ENCODE measurements at regions not wholly inside any gene's neighbourhood (a gene's known extent, or its start where the extent isn't known, plus 50 kb on each side); places are given as distances from the start of the nearest gene placed in this dataset.
A peak's percentile ranks its signal among the peaks of the same experiment; 100 is the strongest.

- Mint-ChIP-seq H3K36me3 (ENCODE audit: insufficient read depth in 1 of 3, low read depth in 3 of 3) (no peaks in the 10 kb centered on the region), H3K27ac (peak overlapping the region in 1 of 3 experiments; percentile 38; a peak in 1 of 7 replicates), H3K4me3 (no peak overlapping the region), H3K9me3 (no peaks in the 10 kb centered on the region), H3K4me1 (peaks cover 10 to 15% of the 10 kb centered on the region in 2 experiments), H3K27me3 (ENCODE audit: low read depth) (no peaks in the 10 kb centered on the region)
- H3K18ac ChIP-seq (ENCODE audit: insufficient read length, low read depth, low read length) = no peak overlapping the region
- H4K8ac ChIP-seq (replicated peaks; ENCODE audit: insufficient read length, low read depth, low read length) = no peak overlapping the region
- no peak overlapping the region for H2BK120ac ChIP-seq (ENCODE audit: low read depth, low read length, poor library complexity, severe bottlenecking)
- no peak overlapping the region for H3K14ac ChIP-seq (ENCODE audit: insufficient read depth, low read length)
- H3K27me3 ChIP-seq (ENCODE audit: insufficient read depth, low read length) = no peaks in the 10 kb centered on the region
- H4K91ac ChIP-seq (ENCODE audit: insufficient read length, low read depth, low read length) = no peak overlapping the region
- H3K23ac ChIP-seq (ENCODE audit: insufficient read length, low read depth, low read length) = no peak overlapping the region
- H2BK12ac ChIP-seq (ENCODE audit: insufficient read length, low read depth, low read length) = no peak overlapping the region
- H3T11ph ChIP-seq (ENCODE audit: low read length) = no peak overlapping the region
- H3K56ac ChIP-seq (ENCODE audit: insufficient read length, low read depth, low read length) = no peak overlapping the region
- H3K27ac ChIP-seq (ENCODE audit: insufficient read length, low read depth, low read length) = no peak overlapping the region
- no peak overlapping the region for H3K9ac ChIP-seq (ENCODE audit: extremely low read depth, insufficient read length, low read length)
- H4K20me1 ChIP-seq (ENCODE audit: control insufficient read depth, insufficient read depth, insufficient read length) = no peaks in the 10 kb centered on the region
- no peak overlapping the region for H3K4ac ChIP-seq (ENCODE audit: low read depth, low read length)
- H2BK15ac ChIP-seq (ENCODE audit: low read depth, low read length) = no peak overlapping the region
- no peak overlapping the region for H2AFZ ChIP-seq (ENCODE audit: low read length)
- H2AK5ac ChIP-seq (ENCODE audit: insufficient read length, low read length) = no peak overlapping the region
- H3K79me1 ChIP-seq (ENCODE audit: insufficient read depth, low read depth, low read length, poor library complexity, severe bottlenecking) = no peaks in the 10 kb centered on the region
- H2BK5ac ChIP-seq (ENCODE audit: insufficient read length, low read length) = no peak overlapping the region
- H4K5ac ChIP-seq (ENCODE audit: insufficient read length, low read depth, low read length) = no peak overlapping the region
- H3K4me1 ChIP-seq (ENCODE audit: insufficient read depth, low read length) = no peaks in the 10 kb centered on the region
- H3K23me2 ChIP-seq (ENCODE audit: insufficient read length, low read depth, low read length, poor library complexity, severe bottlenecking) = no peaks in the 10 kb centered on the region
- no peak overlapping the region for H3K4me2 ChIP-seq (ENCODE audit: insufficient read depth, insufficient read length, low read length)
- H2BK20ac ChIP-seq (ENCODE audit: low read depth, low read length, poor library complexity, severe bottlenecking) = no peak overlapping the region
- no peaks in the 10 kb centered on the region for H3K9me3 ChIP-seq (ENCODE audit: control insufficient read depth, low read depth, low read length)
- WGBS (ENCODE audit: extremely low coverage, insufficient read length, low lambda C conversion rate) = no CpG with 5 or more reads among the region's 1 CpG
- no peak for TF ChIP-seq CTCF (conservative IDR thresholded peaks at IDR 0.05)
- no peak for DNase-seq
- H3K79me2 ChIP-seq (ENCODE audit: insufficient read depth, low read length) = no peaks in the 10 kb centered on the region
Observed at GRCh38 chr4:23060776-23061175, 368.0 kb downstream of the GBA3 start.
